Activated CD4-positive, CD25-positive, alpha-beta regulatory T cell treated with anti-CD3 and anti-CD28 coated beads, Interleukin-2, amount 50 U/mL, for 72 hours (primary cell): ENCODE measurements at regions not wholly inside any gene's neighbourhood (a gene's known extent, or its start where the extent isn't known, plus 50 kb on each side); places are given as distances from the start of the nearest gene placed in this dataset.

ENCODE experiments used
- DNase-seq: peaks from one replicate; pipeline ENCODE4 v3.0.0; 2021

- no peak for DNase-seq
Measured at GRCh38 chr6:144855812-144856531, 570.8 kb downstream of the UTRN start.

DNA sequence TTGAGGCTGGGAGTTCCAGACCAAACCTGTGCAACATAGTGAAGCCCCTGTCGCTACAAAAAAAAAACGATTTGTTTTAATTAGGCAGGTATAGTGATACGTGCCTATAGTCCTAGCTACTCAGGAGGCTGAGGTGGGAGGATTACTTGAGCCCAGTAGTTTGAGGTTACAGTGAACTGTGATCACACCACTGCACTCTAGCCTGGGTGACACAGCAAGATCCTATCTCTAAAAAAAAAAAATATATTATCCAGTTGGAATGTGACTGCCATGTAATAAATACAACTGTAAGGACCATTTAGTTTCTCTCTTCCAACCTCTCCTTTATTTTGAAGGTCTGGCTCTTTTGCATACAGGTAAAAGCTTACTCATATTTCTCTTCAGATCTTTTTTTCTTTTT lies 571.5 kb downstream of the UTRN start:
- DNase-seq = no peak

DNA sequence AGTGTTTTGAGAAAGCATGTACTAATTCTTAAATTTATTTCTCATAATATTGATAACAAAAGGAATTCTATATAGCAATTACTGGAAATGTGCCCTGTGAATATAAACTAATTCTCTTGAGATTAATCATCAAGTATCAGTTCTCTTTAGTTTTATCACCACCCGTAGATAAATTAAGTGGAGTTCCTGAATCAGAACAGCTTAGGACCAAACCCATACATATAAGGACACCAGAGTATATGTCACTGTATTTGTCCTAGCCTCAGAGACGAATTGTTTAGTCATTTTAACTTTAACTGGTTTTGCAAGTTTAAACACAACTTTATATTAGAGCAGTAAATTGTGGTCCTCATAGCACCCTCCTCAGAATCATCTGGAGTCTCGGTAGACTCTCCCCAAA lies 572.0 kb downstream of the UTRN start:
- DNase-seq = no peak

GRCh38 chr6:144862769-144863168 lies 577.6 kb downstream of the UTRN start:
- no peak for DNase-seq

DNA sequence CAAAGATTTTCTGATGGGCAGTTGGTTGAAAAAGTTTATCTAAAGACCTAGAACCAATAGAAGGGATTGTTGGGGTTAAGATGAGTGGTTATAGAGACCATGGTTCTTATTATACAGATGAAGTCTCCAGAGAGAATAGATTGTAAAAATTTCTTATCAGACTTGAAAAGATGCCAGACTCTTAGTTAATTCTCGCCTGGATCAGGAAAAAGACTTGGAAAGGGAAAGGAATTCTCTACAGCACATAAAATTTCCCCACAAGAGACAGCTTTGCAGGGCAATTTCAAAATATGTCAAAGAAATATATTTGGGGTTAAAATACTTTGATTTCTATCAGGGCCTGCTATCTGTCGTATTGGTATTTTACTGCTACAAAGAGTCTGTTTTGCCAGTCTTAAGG lies 582.6 kb downstream of the UTRN start:
- DNase-seq = no peak

DNA sequence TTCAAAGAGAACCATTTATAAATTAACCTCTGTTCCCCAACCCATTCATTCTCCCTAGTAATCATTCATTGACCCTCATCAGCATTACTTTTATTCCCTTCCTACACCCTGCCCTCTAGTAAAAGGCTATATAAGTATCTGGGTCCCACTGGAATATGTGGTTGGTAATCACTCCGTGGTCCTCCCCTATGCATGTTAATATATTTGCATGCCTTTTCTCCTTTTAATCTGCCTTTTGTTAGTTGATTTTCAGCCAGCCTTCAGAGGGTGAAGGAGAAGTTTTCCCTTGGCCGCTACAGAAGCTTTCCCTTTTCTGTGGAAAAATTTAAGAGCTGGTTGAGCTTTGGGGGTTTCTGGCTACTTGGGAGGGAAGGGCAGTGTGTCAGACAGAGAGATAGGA lies 585.6 kb downstream of the UTRN start:
- no peak for DNase-seq

GRCh38 chr6:144873623-144874378 lies 588.7 kb downstream of the UTRN start:
- DNase-seq = no peak

GRCh38 chr6:144876689-144877088 lies 591.6 kb downstream of the UTRN start:
- DNase-seq = no peak

DNA sequence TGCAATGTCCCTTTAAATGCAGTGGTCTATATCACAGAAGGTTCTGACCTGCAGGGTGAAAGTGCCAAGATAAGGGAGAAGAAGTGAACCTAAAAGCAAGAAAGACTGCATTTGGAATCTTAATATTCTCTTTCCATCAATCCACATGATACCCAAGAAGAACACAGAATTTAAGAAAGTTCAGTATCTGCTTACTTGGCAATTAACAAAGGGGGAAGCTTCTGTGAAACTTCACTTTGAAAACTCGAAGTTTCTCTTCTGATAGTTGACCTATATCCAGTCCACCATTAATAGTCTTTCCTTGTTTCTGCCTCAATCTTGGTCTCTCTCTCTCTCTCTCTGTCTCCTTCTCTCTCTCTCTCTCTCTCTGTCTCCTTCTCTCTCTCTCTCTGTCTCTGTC lies 592.0 kb downstream of the UTRN start:
- no peak for DNase-seq

GRCh38 chr6:144878577-144878976 lies 593.4 kb downstream of the UTRN start:
- no peak for DNase-seq

DNA sequence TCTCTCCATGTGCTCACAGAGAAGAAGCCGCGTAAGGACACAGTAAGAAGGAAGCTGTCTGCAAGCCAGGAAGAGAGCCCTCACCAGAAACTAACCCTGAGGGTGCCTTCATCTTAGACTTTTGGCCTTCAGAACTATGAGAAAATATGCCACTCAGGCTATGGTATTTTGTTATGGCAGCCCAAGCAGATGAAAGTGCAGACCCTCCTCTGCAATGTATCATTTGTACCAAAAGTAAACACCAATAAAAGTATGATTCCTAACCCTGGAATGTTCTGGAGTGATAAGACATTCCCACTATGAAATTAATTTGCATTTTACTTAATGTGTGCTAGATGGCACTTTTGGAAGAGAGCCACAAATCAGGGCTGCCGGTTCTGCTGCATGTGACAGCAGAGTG lies 594.3 kb downstream of the UTRN start:
- DNase-seq = no peak

GRCh38 chr6:144882425-144882824 lies 597.3 kb downstream of the UTRN start:
- no peak for DNase-seq

- DNase-seq = no peak
Measured at GRCh38 chr6:144883915-144884314, 598.8 kb downstream of the UTRN start.

GRCh38 chr6:144885817-144886216 lies 600.7 kb downstream of the UTRN start:
- DNase-seq = no peak

- no peak for DNase-seq
Measured at GRCh38 chr6:144886682-144887081, 601.5 kb downstream of the UTRN start.

- no peak for DNase-seq
Measured at GRCh38 chr6:144888621-144889020, 603.5 kb downstream of the UTRN start.

- no peak for DNase-seq
Measured at GRCh38 chr6:144893680-144894151, 608.6 kb downstream of the UTRN start.

GRCh38 chr6:144894240-144894639 lies 609.1 kb downstream of the UTRN start:
- DNase-seq = no peak

DNA sequence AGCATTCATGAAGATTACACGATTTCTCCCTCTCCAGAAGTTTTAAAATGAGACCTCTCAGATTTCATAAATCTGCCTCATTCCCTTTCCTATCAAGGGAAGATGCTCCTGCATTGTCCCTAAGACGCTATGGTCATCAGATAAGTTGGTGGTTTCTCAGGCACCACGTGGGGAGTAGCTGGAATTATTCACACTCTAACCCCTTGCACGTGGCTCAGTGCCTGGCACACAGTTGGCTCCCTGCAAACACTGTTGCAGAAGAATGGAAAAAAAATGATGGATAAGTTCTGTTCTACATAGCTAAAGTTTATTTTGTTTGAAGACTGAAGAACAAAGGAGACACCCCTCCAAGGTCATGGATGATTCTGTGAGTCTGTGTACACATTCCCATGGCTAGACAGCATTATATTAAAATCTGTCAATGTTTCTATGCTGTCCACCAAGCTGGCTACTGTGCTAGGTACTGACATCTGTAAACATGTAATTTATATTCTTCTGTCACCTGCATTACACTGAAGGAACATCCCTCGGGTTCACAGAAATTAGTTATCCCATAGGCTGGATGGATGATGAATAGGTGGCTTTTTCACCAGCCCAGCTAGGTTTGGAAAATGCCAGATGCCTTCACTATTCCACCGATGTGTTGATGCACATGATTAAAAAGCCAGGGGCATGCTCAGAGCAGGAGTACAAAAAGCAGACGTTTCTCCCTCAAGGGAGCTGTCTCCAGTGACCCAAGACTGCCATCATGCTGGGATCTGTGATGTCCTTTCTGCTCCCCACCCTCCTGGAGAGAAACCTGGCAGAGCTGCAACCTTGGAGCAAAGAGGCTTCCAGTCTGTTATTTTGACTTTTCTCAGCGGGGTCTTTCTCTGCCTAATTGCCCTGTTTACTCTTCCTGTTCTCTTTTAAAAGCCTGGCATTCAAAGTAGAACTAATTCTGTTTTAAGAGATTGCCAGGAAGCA lies 610.5 kb downstream of the UTRN start:
- DNase-seq = no peak

DNA sequence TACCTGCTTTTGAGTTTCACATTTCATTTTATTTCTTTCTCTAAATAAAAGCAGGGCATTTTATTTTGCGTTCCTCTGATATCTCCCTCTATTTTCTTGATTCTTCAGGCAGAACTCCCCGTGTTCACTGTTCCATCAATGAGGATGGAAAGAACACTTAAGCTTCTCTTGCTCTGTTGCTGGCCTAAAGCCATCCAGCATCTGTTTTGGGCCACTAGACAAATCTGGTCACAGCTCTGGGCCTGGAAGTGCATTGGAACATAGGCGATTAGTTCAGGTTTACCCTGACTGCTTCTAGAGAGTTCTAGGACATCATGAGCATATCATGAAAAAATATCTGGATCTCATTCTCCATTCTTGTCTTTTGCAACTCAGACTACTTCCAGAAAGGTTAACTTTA lies 611.2 kb downstream of the UTRN start:
- no peak for DNase-seq

DNA sequence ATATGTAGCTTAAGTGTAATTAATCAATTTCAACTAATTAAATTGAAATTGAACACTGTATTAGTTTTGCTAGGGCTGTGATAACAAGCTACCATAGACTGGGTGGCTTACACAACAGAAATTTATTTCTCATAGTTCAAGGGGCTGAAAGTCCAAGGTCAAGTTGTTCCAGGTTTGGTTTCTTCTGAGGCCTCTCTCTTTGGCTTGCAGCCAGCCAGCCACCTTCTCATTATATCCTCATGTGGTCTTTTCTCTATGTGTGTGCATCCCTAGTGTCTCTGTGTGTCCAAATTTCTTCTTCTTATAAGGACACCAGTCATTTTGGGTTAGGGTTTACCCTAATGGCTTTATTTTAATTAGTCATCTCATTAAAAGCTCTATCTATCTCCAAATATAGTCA lies 611.7 kb downstream of the UTRN start:
- DNase-seq = no peak

GRCh38 chr6:144897441-144897921 lies 612.3 kb downstream of the UTRN start:
- DNase-seq = no peak

- no peak for DNase-seq
Measured at GRCh38 chr6:144898052-144898689, 613.0 kb downstream of the UTRN start.
